ENCODE measurements at regions not wholly inside any gene's neighbourhood (a gene's known extent, or its start where the extent isn't known, plus 50 kb on each side); places are given as distances from the start of the nearest gene placed in this dataset.

- TF ChIP-seq POLR2A (IDR thresholded peaks at IDR 0.05; ENCODE audit: low read length) (no peak), GATA1 (IDR thresholded peaks at IDR 0.05; ENCODE audit: low read depth, low read length) (no peak)
Measured at GRCh38 chr16:73384506-73385089, 336.7 kb upstream of the ZFHX3 start.
